OCI-LY3 (cell line): ENCODE measurements at regions not wholly inside any gene's neighbourhood (a gene's known extent, or its start where the extent isn't known, plus 50 kb on each side); places are given as distances from the start of the nearest gene placed in this dataset.

Source experiments
- EZH2phosphoT487 ChIP-seq: fragments of 200-600 bp; shearing (Covaris generic); IDR thresholded peaks from 2 replicates; pipeline ENCODE4 v1.6.1; 2018; ENCODE audit warnings: antibody characterized with exemption, mixed run types, low read depth
- TF ChIP-seq, protein P1 (sequence below): fragments of 200-600, 300-600 bp; sonication (generic); IDR thresholded peaks from 2 replicates; pipeline ENCODE4 v1.5.1; 2014; ENCODE audit warnings: antibody characterized with exemption, low read length, low read depth

DNA sequence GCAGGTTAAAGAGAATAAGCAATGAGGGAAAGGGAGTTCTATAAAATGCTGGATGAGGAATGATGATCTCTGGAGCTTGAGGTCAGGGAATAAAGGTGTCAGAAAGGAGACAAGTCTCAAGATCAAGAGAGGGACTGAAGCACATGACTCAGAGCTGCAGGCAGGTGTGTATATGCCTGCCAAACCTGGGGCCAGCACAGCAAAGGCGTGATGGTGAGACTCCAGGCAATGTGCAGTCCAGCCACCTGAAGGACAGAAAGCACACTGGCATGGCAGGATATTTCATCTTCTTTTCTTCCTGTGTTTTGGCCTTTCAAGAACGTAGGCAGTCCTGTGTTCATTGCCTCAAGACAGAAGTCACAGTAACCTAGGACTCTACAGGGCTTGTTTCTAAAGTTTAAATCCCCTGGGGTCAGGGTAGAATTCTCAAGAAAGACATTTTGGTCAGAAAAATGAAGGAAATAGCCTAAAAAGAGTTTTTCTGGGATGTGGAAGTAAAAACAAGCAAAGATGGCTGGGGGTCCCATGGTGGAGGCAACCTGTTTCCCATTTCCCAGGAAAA lies 55.5 kb upstream of the TOPAZ1 start:
- TF ChIP-seq, protein P1, sequence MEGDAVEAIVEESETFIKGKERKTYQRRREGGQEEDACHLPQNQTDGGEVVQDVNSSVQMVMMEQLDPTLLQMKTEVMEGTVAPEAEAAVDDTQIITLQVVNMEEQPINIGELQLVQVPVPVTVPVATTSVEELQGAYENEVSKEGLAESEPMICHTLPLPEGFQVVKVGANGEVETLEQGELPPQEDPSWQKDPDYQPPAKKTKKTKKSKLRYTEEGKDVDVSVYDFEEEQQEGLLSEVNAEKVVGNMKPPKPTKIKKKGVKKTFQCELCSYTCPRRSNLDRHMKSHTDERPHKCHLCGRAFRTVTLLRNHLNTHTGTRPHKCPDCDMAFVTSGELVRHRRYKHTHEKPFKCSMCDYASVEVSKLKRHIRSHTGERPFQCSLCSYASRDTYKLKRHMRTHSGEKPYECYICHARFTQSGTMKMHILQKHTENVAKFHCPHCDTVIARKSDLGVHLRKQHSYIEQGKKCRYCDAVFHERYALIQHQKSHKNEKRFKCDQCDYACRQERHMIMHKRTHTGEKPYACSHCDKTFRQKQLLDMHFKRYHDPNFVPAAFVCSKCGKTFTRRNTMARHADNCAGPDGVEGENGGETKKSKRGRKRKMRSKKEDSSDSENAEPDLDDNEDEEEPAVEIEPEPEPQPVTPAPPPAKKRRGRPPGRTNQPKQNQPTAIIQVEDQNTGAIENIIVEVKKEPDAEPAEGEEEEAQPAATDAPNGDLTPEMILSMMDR = no peak
- no peak for TF ChIP-seq EZH2phosphoT487
